ENCODE measurements at regions not wholly inside any gene's neighbourhood (a gene's known extent, or its start where the extent isn't known, plus 50 kb on each side); places are given as distances from the start of the nearest gene placed in this dataset.
"Not testable (repeated sequence)": the region's sequence is repeated elsewhere in the genome, so short reads cannot be mapped to it uniquely, and the experiment has no call there.

GRCh38 chr5:39629946-39630345, 205.2 kb upstream of the DAB2 start:
- no peak for DNase-seq

DNA sequence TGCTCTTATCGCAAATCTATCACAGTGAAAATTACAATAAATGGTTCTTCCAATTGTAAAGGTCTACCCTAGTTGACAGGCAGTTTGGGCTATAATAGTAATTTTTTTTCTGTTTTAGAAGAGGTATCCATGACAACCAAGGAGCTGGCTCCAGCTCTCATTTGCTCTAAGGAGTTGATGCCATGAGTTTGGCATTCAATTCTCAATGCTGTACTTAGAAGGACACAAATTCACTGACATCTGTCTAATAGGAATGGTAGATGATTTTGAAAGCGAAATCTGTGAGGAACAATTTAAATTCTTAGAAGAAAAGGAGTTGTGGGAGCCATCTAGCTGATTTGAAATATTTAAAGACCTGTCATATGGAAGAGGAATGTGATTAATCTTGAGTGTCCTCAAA, 203.6 kb upstream of the DAB2 start:
- no peak for DNase-seq

DNA sequence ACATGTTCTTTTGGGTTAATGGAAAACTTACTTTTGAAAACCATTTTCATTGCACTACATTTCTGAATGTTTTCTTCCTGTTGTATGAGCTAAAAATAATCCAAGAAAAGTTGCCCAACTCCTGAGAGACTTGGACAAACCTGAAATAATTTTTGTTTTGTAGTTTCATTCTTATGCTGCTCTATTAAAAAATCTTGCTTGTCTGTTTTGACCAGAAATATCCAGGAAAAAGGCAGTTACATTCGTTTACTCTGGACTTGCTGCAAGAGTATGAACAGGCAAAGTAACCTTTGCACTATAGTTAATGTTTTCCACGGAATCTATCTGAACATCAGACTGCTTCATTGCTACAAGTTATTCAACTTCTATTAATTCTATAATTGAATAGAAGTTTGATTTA, 200.1 kb upstream of the DAB2 start:
- DNase-seq, result no peak

DNA sequence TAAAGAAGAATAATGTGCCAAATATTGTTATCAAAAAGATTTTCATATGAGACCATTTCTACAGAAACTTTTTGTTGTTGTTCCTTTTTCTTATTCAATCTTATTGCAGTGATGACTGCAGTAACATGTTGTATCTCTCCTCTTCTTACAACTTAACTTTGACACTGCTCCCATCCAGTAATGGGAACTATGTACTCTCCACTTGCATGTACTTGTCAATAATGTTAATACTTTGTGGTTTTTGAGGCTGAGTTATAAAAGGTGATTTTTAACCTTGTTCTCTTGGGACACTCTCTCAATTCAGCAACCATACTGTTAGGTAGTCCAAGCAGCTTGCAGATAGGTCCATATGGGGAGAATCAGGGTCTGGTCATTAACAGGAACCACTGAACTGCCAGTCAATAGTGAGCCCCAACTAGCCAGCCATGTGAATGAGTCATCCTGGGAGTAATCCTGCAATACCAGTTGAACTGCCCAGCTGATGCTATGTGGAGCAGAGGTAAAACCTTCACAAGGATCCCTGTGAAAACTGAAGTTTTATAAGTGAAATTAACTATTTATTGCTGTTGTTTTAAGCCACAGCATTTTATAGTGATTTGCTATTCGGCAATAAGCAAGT, 199.6 kb upstream of the DAB2 start:
- DNase-seq, result no peak

DNA sequence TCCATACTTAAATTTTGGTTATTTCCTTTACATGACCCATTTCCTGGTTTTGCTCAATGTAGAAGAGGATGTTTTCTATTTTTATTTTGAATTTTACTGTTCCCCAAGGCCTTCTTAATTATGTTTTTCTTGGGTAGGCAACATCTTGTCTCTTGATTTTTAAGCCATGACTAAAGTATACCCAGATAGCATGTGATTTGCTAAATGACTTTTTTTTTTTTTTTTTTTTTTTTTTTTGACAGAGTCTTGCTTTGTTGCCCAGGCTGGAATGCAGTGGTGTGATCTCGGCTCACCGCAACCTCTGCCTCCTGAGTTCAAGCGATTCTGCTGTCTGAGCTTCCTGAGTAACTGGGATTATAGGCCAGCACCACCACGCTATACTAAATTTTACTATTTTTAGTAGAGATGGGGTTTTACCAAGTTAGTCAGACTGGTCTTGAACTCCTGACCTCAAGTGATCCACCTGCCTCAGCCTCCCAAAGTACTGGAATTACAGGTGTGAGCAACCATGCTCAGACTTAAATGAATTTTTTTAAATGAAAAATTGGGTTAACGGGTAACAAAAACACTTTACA, 198.6 kb upstream of the DAB2 start:
- DNase-seq, result no peak

DNA sequence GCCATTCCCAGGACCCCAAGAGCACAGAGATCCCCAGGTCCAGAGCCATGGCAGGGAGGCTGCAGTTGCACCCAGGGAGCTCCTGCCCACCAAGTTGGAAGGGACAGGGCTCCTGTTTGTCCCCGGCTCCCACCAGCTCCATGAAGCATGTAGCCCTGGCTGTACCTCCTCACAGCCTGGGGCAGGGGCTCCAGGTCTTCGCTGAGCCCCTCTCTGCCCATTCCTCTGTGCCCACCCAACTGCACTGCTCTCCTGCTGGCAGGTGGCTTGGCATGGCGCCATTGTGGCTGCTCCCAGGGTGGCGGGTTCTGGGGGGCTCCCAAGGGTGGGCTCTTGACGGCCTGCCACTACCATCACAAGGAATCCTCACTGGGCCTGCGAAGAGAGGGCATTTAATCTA, 197.5 kb upstream of the DAB2 start:
- DNase-seq, result no peak

DNA sequence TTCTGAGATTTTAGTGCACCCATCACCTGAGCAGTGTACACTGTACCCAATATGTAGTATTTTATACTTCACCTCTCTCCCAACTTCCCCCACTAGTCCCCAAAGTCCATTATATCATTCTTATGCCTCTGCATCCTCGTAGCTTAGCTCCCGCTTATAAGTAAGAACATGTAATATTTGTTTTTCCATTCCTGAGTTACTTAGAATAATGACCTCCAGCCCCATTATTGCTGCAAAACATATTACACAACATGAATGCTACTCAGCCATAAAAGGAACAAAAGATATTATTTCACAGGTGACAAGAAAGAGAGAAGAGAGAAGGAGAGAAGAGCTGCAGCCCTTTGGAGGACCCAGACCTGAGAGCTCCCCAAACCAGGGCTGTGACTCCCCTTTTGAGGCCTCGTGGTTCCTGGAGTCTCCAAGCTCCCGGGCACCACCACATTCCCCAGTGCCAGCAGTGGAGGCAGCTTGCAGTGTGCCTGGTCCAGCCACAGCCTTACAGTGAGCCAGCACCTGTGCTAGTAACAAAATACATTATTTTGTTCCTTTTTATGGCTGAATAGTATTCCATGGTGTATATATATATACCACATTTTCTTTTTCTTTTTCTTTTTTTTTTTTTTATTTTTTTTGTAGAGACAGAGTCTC, 194.5 kb upstream of the DAB2 start:
- no peak for DNase-seq

DNA sequence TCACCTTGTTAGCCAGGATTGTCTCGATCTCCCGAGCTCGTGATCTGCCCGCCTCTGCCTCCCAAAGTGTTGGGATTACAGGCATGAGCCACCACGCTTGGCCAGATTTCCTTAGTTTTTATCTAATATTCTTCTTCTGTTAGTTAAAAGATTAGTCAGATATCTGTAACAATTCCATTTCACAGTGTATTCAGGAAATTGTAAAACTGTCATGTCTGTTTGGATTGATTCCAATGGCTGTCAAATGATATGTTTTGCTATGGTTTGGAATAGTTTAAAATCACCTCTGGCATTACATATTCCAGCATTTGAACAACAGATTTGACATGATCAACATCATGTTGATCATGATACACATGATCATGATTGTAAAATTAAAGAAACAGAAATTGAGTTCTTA, 193.6 kb upstream of the DAB2 start:
- no peak for DNase-seq

GRCh38 chr5:39616131-39616530, 191.4 kb upstream of the DAB2 start:
- no peak for DNase-seq

DNA sequence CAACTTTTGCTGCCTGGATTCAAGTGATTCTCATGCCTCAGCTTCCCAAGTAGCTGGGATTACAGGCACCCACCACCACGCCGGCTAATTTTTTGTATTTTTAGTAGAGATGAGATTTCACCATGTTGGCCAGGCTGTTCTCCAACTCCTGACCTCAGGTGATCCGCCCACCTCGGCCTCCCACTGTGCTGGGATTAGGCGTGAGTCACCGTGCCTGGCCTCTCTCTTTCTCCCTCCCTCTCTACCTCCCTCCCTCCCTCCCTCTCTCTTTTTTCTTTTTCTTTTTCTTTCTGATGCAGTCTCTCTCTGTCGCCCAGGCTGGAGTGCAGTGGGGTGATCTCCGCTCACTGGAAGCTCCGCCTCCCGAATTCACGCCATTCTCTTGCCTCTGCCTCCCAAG, 186.3 kb upstream of the DAB2 start:
- not testable (repeated sequence) for DNase-seq

- no peak for DNase-seq
Measured at GRCh38 chr5:39608024-39608423, 183.2 kb upstream of the DAB2 start.

DNA sequence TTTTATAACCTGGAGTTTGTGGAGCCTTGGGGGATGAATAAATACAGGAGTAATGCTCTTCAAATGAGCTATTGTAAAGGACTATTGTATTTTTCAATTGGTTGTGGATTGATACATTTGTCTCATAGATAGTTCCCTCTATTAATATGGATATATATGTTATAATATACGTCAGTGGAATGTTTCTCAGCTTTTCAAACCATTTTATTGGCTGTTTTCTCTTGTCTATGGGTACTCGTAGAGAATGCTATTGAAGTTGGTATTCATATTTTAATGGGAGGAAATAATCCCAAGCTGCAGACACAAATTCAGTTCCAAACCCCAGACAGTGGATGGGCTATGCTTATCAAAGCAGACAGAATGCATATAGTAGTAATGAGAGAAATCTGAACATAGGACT, 181.8 kb upstream of the DAB2 start:
- DNase-seq, result no peak

- no peak for DNase-seq
Measured at GRCh38 chr5:39605588-39606575, 181.1 kb upstream of the DAB2 start.

GRCh38 chr5:39605145-39605544, 180.4 kb upstream of the DAB2 start:
- DNase-seq, result no peak

GRCh38 chr5:39604491-39604890, 179.7 kb upstream of the DAB2 start:
- DNase-seq, result no peak

- DNase-seq, result no peak
Measured at GRCh38 chr5:39599721-39600431, 175.1 kb upstream of the DAB2 start.

- no peak for DNase-seq
Measured at GRCh38 chr5:39598661-39599248, 174.0 kb upstream of the DAB2 start.

DNA sequence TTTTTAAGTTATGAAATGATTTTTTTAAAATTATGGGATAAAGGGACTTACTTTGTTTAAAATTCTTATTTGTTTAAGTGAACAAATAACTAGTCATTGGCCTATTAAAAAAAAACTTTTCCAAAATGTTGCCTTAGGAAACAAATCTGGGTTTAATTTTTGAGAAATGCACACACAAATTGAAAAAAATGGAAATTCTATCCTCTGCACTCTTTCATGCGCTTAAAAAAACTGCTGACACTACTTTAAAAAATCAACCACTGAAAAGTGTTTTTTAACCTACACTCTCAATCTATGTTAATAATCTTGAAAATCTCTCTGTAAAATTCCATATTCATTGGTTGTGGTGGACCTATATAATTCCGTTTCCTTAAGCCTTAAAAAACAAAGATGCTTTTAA, 163.4 kb upstream of the DAB2 start:
- DNase-seq, result no peak

DNA sequence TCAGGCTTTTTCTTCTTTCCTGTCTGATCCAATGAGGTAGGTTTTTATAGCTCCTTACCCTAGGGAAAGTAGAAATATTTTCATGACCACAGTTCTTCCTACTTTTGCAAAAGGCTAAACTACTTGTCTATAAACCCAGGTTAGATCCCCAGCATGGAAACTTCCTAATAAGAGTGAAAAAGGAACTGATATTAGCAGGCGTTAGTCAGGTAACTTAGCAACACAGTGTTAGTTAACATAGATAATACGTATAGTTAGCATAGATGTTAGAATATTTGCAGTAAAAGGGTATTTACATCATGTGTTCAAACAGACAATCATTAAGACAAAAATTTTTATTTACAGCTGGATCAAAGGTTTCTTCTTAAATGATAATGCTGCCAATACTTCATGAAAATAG, 162.9 kb upstream of the DAB2 start:
- no peak for DNase-seq

DNA sequence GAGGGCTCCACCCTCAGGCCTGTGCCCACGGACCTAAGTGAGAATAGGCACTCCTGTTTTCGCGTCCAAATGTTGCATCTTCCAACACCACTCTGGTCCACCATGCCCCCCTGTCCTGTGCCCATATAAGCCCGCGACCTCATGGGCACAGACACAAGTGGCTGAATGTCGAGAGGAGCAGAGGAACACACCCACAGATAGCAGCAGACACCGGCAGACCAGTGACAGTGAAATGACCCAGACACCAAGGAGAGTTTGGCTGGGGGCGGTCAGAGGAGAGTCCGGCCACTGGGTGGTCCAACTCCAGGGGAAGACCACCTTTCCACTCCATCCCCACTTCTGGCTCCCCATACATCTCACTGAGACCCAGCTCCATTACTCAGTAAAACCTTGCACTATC, 161.4 kb upstream of the DAB2 start:
- no peak for DNase-seq

DNA sequence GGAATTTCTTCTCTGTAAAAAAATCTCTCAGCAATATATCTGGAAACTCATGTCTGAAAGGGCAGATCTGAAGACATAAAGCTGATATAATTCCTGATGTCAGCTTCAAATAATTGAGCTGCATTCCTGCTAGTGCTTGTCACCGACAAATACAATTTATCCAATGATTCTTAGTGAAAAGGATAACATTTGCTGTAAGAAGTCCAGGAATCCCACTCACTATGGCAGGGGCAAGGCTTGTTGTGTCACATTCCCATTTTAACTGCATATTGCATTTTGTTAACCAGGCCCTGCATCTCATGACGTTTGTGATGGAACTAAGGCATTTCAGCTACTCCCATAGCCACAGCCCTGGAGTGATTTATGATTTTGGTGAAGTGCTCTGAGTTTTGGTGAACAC, 160.1 kb upstream of the DAB2 start:
- no peak for DNase-seq

- DNase-seq, result no peak
Measured at GRCh38 chr5:39580702-39581453, 156.1 kb upstream of the DAB2 start.
